ENCODE measurements at regions not wholly inside any gene's neighbourhood (a gene's known extent, or its start where the extent isn't known, plus 50 kb on each side); places are given as distances from the start of the nearest gene placed in this dataset.

GRCh38 chr6:28770732-28771131 is 153.1 kb downstream of the TRIM27 start:
- Mint-ChIP-seq H3K27me3 (peaks cover 99% of the 10 kb centered on the region), H3K27ac (no peak overlapping the region), H3K36me3 (peaks cover 11% of the 10 kb centered on the region), H3K4me1 (peaks cover 0 to 11% (median 8%) of the 10 kb centered on the region in 4 donors), H3K4me3 (peak overlapping the region in 1 of 4 donors; percentile 61), H3K9me3 (peaks cover 0 to 43% (median 8%) of the 10 kb centered on the region in 7 donors)
- no peak overlapping the region for H3K4me3 ChIP-seq (ENCODE audit: low read depth, low read length)
- no peaks in the 10 kb centered on the region for H3K36me3 ChIP-seq (ENCODE audit: control insufficient read depth, insufficient read depth, low read length)
- H3K27ac ChIP-seq (ENCODE audit: insufficient read depth, low read length, poor library complexity, severe bottlenecking) = no peak overlapping the region
- H3K4me1 ChIP-seq (ENCODE audit: control insufficient read depth, insufficient read depth, low read length, poor library complexity, severe bottlenecking) = no peaks in the 10 kb centered on the region
- DNase-seq (no peak), ATAC-seq (ENCODE audit: low read depth in 2 of 2) (no peak)
- H3K9me3 ChIP-seq (ENCODE audit: control insufficient read depth in 2 of 2, low read length in 2 of 2) = peaks cover 9 to 32% of the 10 kb centered on the region in 2 experiments
- peaks cover 78% of the 10 kb centered on the region for H3K27me3 ChIP-seq (ENCODE audit: control insufficient read depth, insufficient read depth, low read length)

GRCh38 chr6:28771401-28772267 is 152.2 kb downstream of the TRIM27 start:
- no peak for DNase-seq
- Histone ChIP-seq H3K4me3 (ENCODE audit: low read depth, low read length) (no peak overlapping the region), H3K27me3 (ENCODE audit: control insufficient read depth, insufficient read depth, low read length) (peaks cover 77% of the 10 kb centered on the region), H3K36me3 (ENCODE audit: control insufficient read depth, insufficient read depth, low read length) (no peaks in the 10 kb centered on the region), H3K9me3 (ENCODE audit: control insufficient read depth in 2 of 2, low read length in 2 of 2) (peaks cover 14 to 34% of the 10 kb centered on the region in 2 experiments), H3K4me1 (ENCODE audit: control insufficient read depth, insufficient read depth, low read length, poor library complexity, severe bottlenecking) (no peaks in the 10 kb centered on the region), H3K27ac (ENCODE audit: insufficient read depth, low read length, poor library complexity, severe bottlenecking) (no peak overlapping the region)
- ATAC-seq (ENCODE audit: low read depth in 2 of 2) = no peak
- H3K27ac Mint-ChIP-seq = no peak overlapping the region
- H3K9me3 Mint-ChIP-seq = peaks cover 0 to 41% (median 11%) of the 10 kb centered on the region in 7 donors
- H3K4me3 Mint-ChIP-seq = no peak overlapping the region
- peaks cover 0 to 11% (median 10%) of the 10 kb centered on the region in 4 donors for H3K4me1 Mint-ChIP-seq
- H3K36me3 Mint-ChIP-seq = peaks cover 11% of the 10 kb centered on the region
- peaks cover 99% of the 10 kb centered on the region for H3K27me3 Mint-ChIP-seq

GRCh38 chr6:28772480-28773381 is 151.1 kb downstream of the TRIM27 start:
- Histone ChIP-seq H3K4me1 (ENCODE audit: control insufficient read depth, insufficient read depth, low read length, poor library complexity, severe bottlenecking) (no peaks in the 10 kb centered on the region), H3K27ac (ENCODE audit: insufficient read depth, low read length, poor library complexity, severe bottlenecking) (no peak overlapping the region), H3K9me3 (ENCODE audit: control insufficient read depth in 2 of 2, low read length in 2 of 2) (peaks cover 14 to 30% of the 10 kb centered on the region in 2 experiments), H3K27me3 (ENCODE audit: control insufficient read depth, insufficient read depth, low read length) (peaks cover 73% of the 10 kb centered on the region), H3K4me3 (ENCODE audit: low read depth, low read length) (no peak overlapping the region), H3K36me3 (ENCODE audit: control insufficient read depth, insufficient read depth, low read length) (no peaks in the 10 kb centered on the region)
- no peak for DNase-seq
- H3K27me3 Mint-ChIP-seq = peaks cover 99% of the 10 kb centered on the region
- H3K36me3 Mint-ChIP-seq = peaks cover 11% of the 10 kb centered on the region
- peak overlapping the region; percentile 13 to 70 (median 35) for H3K4me3 Mint-ChIP-seq
- H3K9me3 Mint-ChIP-seq = peaks cover 0 to 37% (median 11%) of the 10 kb centered on the region in 7 donors
- peak overlapping the region; percentile 26 to 72 (median 60) for H3K27ac Mint-ChIP-seq
- peaks cover 0 to 11% (median 10%) of the 10 kb centered on the region in 4 donors for H3K4me1 Mint-ChIP-seq
- no peak for ATAC-seq (ENCODE audit: low read depth in 2 of 2)

GRCh38 chr6:28774292-28775051 is 149.3 kb downstream of the TRIM27 start:
- Mint-ChIP-seq H3K4me1 (peaks cover 0 to 15% (median 11%) of the 10 kb centered on the region in 4 donors), H3K27me3 (peaks cover 99% of the 10 kb centered on the region)

GRCh38 chr6:28775052-28775376 is 148.8 kb downstream of the TRIM27 start:
- Mint-ChIP-seq H3K9me3 (peaks cover 0 to 32% (median 9%) of the 10 kb centered on the region in 7 donors), H3K4me3 (peak overlapping the region in 3 of 4 donors; percentile 24 to 90 (median 64))

More at GRCh38 chr6:28774292-28775051, 149.3 kb downstream of the TRIM27 start:
- Mint-ChIP-seq H3K36me3 (peaks cover 10% of the 10 kb centered on the region), H3K4me3 (peak overlapping the region in 3 of 4 donors; percentile 24 to 90 (median 64)), H3K27ac (peak overlapping the region; percentile 5 to 74 (median 38)), H3K9me3 (peaks cover 0 to 32% (median 9%) of the 10 kb centered on the region in 7 donors)
- no peak overlapping the region for H3K27ac ChIP-seq (ENCODE audit: insufficient read depth, low read length, poor library complexity, severe bottlenecking)
- ATAC-seq (ENCODE audit: low read depth in 2 of 2) (no peak), DNase-seq (no peak)
- H3K4me3 ChIP-seq (ENCODE audit: low read depth, low read length) = no peak overlapping the region
- H3K4me1 ChIP-seq (ENCODE audit: control insufficient read depth, insufficient read depth, low read length, poor library complexity, severe bottlenecking) = no peaks in the 10 kb centered on the region
- H3K36me3 ChIP-seq (ENCODE audit: control insufficient read depth, insufficient read depth, low read length) = no peaks in the 10 kb centered on the region
- H3K9me3 ChIP-seq (ENCODE audit: control insufficient read depth in 2 of 2, low read length in 2 of 2) = peaks cover 12 to 29% of the 10 kb centered on the region in 2 experiments
- peaks cover 75% of the 10 kb centered on the region for H3K27me3 ChIP-seq (ENCODE audit: control insufficient read depth, insufficient read depth, low read length)

GRCh38 chr6:28775405-28776129 is 148.2 kb downstream of the TRIM27 start:
- Mint-ChIP-seq H3K27ac (peak overlapping the region in 1 of 3 donors; percentile 86), H3K27me3 (peaks cover 98% of the 10 kb centered on the region), H3K36me3 (peaks cover 6% of the 10 kb centered on the region), H3K9me3 (peaks cover 0 to 32% (median 9%) of the 10 kb centered on the region in 7 donors), H3K4me3 (peak overlapping the region in 3 of 4 donors; percentile 23 to 90 (median 64)), H3K4me1 (peaks cover 0 to 15% (median 11%) of the 10 kb centered on the region in 4 donors)
- H3K27ac ChIP-seq (ENCODE audit: insufficient read depth, low read length, poor library complexity, severe bottlenecking) = no peak overlapping the region
- no peaks in the 10 kb centered on the region for H3K36me3 ChIP-seq (ENCODE audit: control insufficient read depth, insufficient read depth, low read length)
- no peak overlapping the region for H3K4me3 ChIP-seq (ENCODE audit: low read depth, low read length)
- DNase-seq (no peak), ATAC-seq (ENCODE audit: low read depth in 2 of 2) (no peak)
- peaks cover 15 to 33% of the 10 kb centered on the region in 2 experiments for H3K9me3 ChIP-seq (ENCODE audit: control insufficient read depth in 2 of 2, low read length in 2 of 2)
- H3K4me1 ChIP-seq (ENCODE audit: control insufficient read depth, insufficient read depth, low read length, poor library complexity, severe bottlenecking) = no peaks in the 10 kb centered on the region
- peaks cover 80% of the 10 kb centered on the region for H3K27me3 ChIP-seq (ENCODE audit: control insufficient read depth, insufficient read depth, low read length)

More at GRCh38 chr6:28775052-28775376, 148.8 kb downstream of the TRIM27 start:
- ATAC-seq (ENCODE audit: low read depth in 2 of 2) = no peak
- Histone ChIP-seq H3K4me1 (ENCODE audit: control insufficient read depth, insufficient read depth, low read length, poor library complexity, severe bottlenecking) (no peaks in the 10 kb centered on the region), H3K9me3 (ENCODE audit: control insufficient read depth in 2 of 2, low read length in 2 of 2) (peaks cover 15 to 35% of the 10 kb centered on the region in 2 experiments), H3K4me3 (ENCODE audit: low read depth, low read length) (no peak overlapping the region), H3K27ac (ENCODE audit: insufficient read depth, low read length, poor library complexity, severe bottlenecking) (no peak overlapping the region), H3K27me3 (ENCODE audit: control insufficient read depth, insufficient read depth, low read length) (peaks cover 79% of the 10 kb centered on the region), H3K36me3 (ENCODE audit: control insufficient read depth, insufficient read depth, low read length) (no peaks in the 10 kb centered on the region)
- Mint-ChIP-seq H3K27ac (peak overlapping the region in 1 of 3 donors; percentile 86), H3K4me1 (peaks cover 0 to 15% (median 11%) of the 10 kb centered on the region in 4 donors), H3K36me3 (peaks cover 6% of the 10 kb centered on the region), H3K27me3 (peaks cover 99% of the 10 kb centered on the region)
- DNase-seq = no peak

All from CD4-positive, CD25-positive, alpha-beta regulatory T cell (primary cell).